RWPE1 (cell line): ENCODE measurements at regions not wholly inside any gene's neighbourhood (a gene's known extent, or its start where the extent isn't known, plus 50 kb on each side); places are given as distances from the start of the nearest gene placed in this dataset.

Experiments
- CTCF ChIA-PET: fragments of 350-600 bp; sonication (Branson Sonifier 250); formaldehyde crosslinking; extraction: SDS; loops from one replicate; lab custom pipeline; 2021; lab: Yijun Ruan, JAX
- POLR2A ChIA-PET: fragments of 400-600 bp; formaldehyde crosslinking; extraction: SDS; loops from one replicate; lab custom pipeline; 2020; ENCODE audit warnings: antibody characterized with exemption; ENCODE audit not compliant: low non-redundant PET; lab: Yijun Ruan, JAX
- DNase-seq: peaks from one replicate; pipeline ENCODE4 v3.0.0; 2012; ENCODE audit warnings: low spot score
- H3K27ac ChIP-seq: fragments of 450-650 bp; 2 replicates; pipeline ENCODE4 v1.5.1; 2017
- TF ChIP-seq, protein P1 (sequence below): fragments of 450-650 bp; conservative IDR thresholded peaks from 2 replicates; pipeline ENCODE4 v1.5.1; 2017; ENCODE audit warnings: low read depth, mild to moderate bottlenecking

DNA sequence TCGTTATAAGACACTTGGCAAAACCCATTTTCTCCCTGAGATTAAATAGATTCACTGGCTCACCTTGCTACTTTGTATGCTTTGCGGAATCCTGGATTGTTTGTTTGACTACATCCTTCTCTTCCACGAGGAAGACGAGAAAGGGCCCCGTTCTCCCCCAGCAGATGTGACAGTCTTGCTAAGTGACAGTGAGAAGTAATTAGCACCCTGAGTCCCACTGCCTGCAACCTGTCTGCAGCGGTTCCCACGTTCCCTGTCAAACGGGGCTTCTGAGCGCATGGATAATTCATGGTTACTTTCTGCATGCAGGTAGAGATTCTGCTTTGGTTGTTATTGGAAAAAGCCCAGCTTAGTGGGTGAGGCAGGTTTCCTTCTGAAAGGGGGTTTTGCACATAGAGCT lies 163.7 kb downstream of the CDH26 start:
- no peak for DNase-seq
- ChIA-PET POLR2A (no interaction called here), CTCF (no interaction called here)
- no peak overlapping the region for H3K27ac ChIP-seq
- TF ChIP-seq, protein P1, sequence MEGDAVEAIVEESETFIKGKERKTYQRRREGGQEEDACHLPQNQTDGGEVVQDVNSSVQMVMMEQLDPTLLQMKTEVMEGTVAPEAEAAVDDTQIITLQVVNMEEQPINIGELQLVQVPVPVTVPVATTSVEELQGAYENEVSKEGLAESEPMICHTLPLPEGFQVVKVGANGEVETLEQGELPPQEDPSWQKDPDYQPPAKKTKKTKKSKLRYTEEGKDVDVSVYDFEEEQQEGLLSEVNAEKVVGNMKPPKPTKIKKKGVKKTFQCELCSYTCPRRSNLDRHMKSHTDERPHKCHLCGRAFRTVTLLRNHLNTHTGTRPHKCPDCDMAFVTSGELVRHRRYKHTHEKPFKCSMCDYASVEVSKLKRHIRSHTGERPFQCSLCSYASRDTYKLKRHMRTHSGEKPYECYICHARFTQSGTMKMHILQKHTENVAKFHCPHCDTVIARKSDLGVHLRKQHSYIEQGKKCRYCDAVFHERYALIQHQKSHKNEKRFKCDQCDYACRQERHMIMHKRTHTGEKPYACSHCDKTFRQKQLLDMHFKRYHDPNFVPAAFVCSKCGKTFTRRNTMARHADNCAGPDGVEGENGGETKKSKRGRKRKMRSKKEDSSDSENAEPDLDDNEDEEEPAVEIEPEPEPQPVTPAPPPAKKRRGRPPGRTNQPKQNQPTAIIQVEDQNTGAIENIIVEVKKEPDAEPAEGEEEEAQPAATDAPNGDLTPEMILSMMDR = no peak

DNA sequence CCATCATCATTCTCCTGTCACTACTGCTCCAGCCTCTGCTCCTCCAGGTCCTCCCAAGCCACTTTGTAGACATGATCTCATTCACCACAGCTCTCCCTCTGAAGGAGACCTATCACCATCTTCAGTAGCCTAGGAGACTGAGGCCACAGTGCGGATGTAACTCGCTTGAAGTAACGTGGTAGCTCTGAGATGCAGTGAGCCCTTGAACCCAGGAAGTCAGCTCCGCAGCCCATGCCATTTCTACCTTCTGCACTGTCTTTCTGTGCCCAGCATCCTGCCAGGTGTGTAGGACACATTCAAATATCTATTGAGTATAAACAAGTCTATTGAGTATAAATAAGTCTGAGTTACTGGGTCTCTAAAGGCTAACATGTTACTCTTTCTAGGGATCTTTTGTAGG lies 164.4 kb downstream of the CDH26 start:
- no peak for DNase-seq
- H3K27ac ChIP-seq = no peak overlapping the region
- ChIA-PET CTCF (interaction anchor here (0.6 to 0.7 kb wide), 3 partner anchors 20 to 219 kb away, joined by 3 to 4 read pairs (median 4); no protein-coding TSS in a partner anchor), POLR2A (no interaction called here)
- TF ChIP-seq, protein P1 = no peak

DNA sequence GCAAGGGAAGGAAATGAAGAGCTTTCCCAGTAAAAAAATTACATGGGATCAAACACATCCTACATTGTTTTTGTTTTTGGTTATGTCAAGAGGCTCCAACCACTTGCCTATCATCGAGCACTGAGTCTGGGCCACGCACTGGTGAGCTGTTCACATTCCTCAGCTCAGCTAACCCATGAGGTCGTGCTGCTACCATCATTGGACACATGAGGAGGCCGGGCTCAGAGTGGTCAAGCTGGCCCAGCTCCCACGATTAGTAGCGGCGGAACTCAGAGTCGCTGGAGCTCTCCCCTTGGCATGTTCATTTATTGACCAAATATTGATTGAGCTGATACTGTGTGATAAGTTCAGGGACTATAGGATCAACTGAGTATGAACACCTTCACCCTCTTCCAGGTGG lies 164.9 kb downstream of the CDH26 start:
- DNase-seq = no peak
- H3K27ac ChIP-seq = no peak overlapping the region
- TF ChIP-seq, protein P1 = no peak
- ChIA-PET CTCF (interaction anchor here (0.6 to 0.7 kb wide), 2 partner anchors 141 to 218 kb away, joined by 4 read pairs; no protein-coding TSS in a partner anchor), POLR2A (no interaction called here)

DNA sequence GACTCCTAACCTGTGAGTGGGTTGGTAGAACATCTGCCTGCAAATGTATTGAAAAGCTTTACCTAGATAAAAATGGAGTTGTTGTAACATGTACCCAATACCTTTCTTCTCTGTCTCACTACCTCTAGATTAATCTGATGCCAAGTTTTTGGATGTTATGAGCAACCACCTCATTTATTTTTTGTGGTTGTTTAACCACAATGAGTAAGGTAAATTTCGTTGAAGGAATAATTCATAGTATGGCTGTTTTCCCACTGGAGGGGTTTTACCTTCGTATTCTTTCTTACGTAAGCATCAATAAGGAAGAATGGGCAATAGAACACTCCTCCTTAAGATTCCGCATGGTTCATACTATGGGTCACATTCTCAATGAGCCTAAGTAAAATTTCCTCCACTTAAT lies 165.4 kb downstream of the CDH26 start:
- H3K27ac ChIP-seq = no peak overlapping the region
- TF ChIP-seq, protein P1 = no peak
- peak; percentile 42 for DNase-seq
- ChIA-PET CTCF (interaction anchor here (1.6 kb wide), 1 partner anchor 14 kb away, joined by 7 read pairs; no protein-coding TSS in a partner anchor), POLR2A (no interaction called here)

DNA sequence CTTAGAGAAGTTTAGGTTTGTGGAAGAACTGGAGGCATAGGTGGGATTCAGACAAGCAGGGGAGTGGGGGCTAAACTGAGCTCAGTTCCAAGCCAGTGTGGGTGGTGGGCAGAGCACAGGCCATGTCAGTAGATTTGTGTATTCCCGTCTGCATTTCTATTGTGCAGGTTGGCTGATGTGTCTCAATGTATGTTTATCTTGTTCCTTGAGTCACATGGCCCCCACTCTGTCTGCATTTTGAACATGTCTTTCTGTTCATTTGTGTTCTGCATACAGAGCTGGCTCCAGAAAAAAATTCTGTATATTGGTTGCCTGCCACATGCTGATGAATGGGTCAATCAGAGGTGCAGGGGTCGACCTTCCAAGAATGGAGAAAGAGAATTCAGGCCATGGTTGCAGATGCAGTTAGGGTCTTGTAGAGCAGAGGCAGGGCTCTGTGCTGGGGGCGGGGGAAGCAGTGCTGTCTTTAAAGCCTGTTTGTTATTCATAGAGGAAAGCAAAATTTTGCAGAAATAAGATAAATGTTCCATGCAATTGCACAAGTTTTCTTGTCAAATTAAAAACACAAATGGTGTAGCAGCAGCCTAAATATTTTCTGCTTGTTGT lies 166.7 kb downstream of the CDH26 start:
- ChIA-PET POLR2A (no interaction called here), CTCF (interaction anchor here (0.6 to 1.6 kb wide), 2 partner anchors 13 to 173 kb away, joined by 4 to 7 read pairs; no protein-coding TSS in a partner anchor)
- H3K27ac ChIP-seq = no peak overlapping the region
- TF ChIP-seq, protein P1 = no peak
- DNase-seq = no peak

DNA sequence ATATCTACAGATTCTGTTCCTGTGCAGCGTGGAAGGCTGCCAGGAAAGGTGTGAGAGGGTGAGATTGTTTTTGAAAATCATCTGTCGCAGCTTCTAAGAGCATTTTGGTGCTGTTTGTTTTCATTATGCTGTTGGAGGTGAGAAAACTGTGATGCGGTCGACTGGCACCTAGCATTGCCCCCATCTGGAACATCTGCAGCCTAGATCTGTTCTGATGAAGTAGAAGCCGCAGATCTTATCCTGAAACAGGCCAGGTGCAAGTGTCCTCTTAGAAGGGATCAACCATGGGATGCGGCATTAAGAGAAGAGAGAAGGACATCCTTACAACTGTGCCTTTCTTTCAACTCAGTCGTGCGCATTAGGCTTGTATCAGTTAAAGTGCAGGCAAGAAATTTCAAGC lies 167.3 kb downstream of the CDH26 start:
- no peak for DNase-seq
- TF ChIP-seq, protein P1 = no peak
- POLR2A ChIA-PET = no interaction called here
- CTCF ChIA-PET = interaction anchor here (1.6 kb wide), 1 partner anchor 12 kb away, joined by 7 read pairs; no protein-coding TSS in a partner anchor
- H3K27ac ChIP-seq = no peak overlapping the region
